Pancreas (tissue), 10 donors: ENCODE measurements at regions not wholly inside any gene's neighbourhood (a gene's known extent, or its start where the extent isn't known, plus 50 kb on each side); places are given as distances from the start of the nearest gene placed in this dataset.

Experiments used
- ATAC-seq, 4 donors: fragments of 200-7000 bp; cut with Tn5 transposase; one replicate each; pipeline versions ENCODE4 v1.8.0 to v1.9.1; 2020; ENCODE audit warnings: mild to moderate bottlenecking in 4 of 4, moderate library complexity in 4 of 4
- DNase-seq, 6 donors: peaks; one replicate each; pipeline ENCODE4 v3.0.0-alpha.2; 2020
- FAIRE-seq: peaks from 2 replicates; lab custom pipeline; 2012; peaks lifted over from hg19 to GRCh38; lab: Jason Lieb, UNC
- H3K27ac ChIP-seq, 4 donors: fragments of 200-600 bp; sonication (generic); 1 replicate in 3 of 4; 2 replicates in 1 of 4; pipeline versions ENCODE4 v1.5.0 to v1.8.0; 2020
- H3K27me3 ChIP-seq, 4 donors: fragments of 200-600 bp; one replicate each; pipeline ENCODE4 v1.8.0; 2021
- H3K36me3 ChIP-seq, 3 donors: fragments of 200-600 bp; sonication (generic) in 1 of 3; one replicate each; pipeline versions ENCODE4 v1.5.0 to v1.8.0; 2020 to 2021
- H3K4me1 ChIP-seq, 3 donors: fragments of 200-600 bp; one replicate each; pipeline ENCODE4 v1.8.0; 2021
- H3K4me3 ChIP-seq, 4 donors: fragments of 200-600 bp; sonication (generic) in 2 of 4; one replicate each; pipeline versions ENCODE4 v1.5.0 to v1.8.0; 2020 to 2021
- H3K9me3 ChIP-seq, 4 donors: fragments of 200-600 bp; one replicate each; pipeline ENCODE4 v1.8.0; 2021
- WGBS, 2 donors: extraction: QIAGEN DNeasy Blood & Tissue Kit; methylation state at CpG; one replicate each; pipeline ENCODE4 v1.1.7; 2013; 5-methylcytosine and 5-hydroxymethylcytosine counted together
- intact Hi-C, 3 donors: fragments of 100-400 bp; cut with DNase I; formaldehyde crosslinking; loops; one replicate each; pipeline versions ENCODE4 v1.11.1 to v1.14.2; 2022
- TF ChIP-seq, protein P1 (sequence below), 4 donors: fragments of 200-600 bp; sonication (generic) in 3 of 4; IDR thresholded peaks; one replicate each; pipeline versions ENCODE4 v1.5.0 to v1.8.0; 2021; ENCODE audit warnings: antibody characterized with exemption in 4 of 4
- donor health status: healthy with polysubstance abuse.
- donor health status: DM: no; HTN: no; CAD: no; lungs with moderate emphysema.
- donor health status: DM: no; HTN: no; CAD: no.
- donor health status: control.
- donor health status: control.
- donor health status: Bipolar disorder and iron deficiency.
- donor health status: DM: yes; HTN: yes; CAD: no.
- donor health status: DM: no; HTN: no; CAD: no.
- donor health status: DM: no; HTN: no; CAD: no.
- donor health status: DM: yes; HTN: yes; CAD: no.

DNA sequence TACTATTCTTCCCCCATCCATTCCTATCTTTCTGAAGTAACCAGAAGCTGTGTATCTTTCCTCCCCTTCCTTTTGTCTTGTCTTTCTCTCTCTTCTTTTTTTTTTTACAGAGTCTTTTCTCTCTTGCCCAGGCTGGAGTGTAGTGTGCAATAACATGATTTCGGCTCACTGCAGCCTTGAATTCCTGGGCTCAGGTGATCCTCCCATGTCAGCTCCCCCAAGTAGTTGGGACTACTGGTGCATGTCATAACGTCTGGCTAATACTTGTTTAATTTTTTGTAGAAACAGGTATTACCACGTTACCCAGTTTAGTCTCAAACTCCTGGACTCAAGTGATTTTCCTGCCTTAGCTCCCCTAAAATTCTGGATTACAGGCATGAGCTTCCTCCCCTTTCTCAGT, 86.5 kb downstream of the IGLL5 start:
- Histone ChIP-seq H3K27me3 (no peaks in the 10 kb centered on the region), H3K4me1 (no peaks in the 10 kb centered on the region), H3K36me3 (no peaks in the 10 kb centered on the region), H3K4me3 (no peak overlapping the region), H3K27ac (no peak overlapping the region), H3K9me3 (no peaks in the 10 kb centered on the region)
- TF ChIP-seq, protein P1, sequence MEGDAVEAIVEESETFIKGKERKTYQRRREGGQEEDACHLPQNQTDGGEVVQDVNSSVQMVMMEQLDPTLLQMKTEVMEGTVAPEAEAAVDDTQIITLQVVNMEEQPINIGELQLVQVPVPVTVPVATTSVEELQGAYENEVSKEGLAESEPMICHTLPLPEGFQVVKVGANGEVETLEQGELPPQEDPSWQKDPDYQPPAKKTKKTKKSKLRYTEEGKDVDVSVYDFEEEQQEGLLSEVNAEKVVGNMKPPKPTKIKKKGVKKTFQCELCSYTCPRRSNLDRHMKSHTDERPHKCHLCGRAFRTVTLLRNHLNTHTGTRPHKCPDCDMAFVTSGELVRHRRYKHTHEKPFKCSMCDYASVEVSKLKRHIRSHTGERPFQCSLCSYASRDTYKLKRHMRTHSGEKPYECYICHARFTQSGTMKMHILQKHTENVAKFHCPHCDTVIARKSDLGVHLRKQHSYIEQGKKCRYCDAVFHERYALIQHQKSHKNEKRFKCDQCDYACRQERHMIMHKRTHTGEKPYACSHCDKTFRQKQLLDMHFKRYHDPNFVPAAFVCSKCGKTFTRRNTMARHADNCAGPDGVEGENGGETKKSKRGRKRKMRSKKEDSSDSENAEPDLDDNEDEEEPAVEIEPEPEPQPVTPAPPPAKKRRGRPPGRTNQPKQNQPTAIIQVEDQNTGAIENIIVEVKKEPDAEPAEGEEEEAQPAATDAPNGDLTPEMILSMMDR (IDR thresholded peaks at IDR 0.05): no peak
- DNase-seq (no peak), FAIRE-seq (no peak), ATAC-seq (no peak)
- intact Hi-C loops: no loop called here
- 33 to 44% methylated on average over 3 of the region's 3 CpGs for WGBS, 2 donors

DNA sequence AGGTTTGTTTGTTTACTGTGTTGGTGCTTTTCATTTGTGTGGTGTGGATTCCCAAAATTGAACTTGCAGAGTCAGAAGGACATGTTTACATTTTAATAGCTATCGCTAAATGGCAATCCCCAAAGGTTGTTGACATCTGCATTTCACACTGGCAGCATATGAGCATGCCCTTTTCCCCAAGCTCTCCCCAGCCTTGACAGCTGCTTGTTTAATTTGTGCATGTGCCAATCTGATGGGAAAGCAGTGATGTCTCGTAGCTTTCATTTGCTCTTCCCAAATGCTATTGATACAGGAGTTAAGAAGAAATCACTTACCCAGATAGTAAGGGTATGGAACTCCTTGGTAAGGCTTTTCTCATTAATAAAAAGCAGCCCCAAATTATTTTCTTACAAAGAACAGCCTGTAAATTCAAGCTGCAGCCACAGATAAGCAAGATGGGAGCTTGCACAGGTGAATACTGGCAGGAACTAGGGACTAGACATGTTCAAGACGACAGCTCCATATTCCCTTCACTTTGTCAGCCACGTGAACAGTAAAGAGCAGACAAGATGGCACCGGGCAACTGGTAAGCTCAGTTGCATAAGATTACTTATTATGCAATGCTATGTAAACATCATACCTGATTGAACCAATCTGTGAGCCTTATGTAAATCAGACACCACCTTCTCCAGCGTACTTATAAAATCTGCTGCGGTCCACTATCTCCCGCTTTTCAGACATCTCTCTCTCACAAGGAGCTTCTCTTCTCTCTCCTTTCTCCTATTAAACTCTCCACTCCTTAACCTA, 87.4 kb downstream of the IGLL5 start:
- Histone ChIP-seq H3K36me3 (no peaks in the 10 kb centered on the region), H3K4me3 (no peak overlapping the region), H3K27ac (no peak overlapping the region), H3K27me3 (no peaks in the 10 kb centered on the region), H3K4me1 (no peaks in the 10 kb centered on the region), H3K9me3 (no peaks in the 10 kb centered on the region)
- FAIRE-seq (no peak), DNase-seq (no peak), ATAC-seq (no peak)
- TF ChIP-seq, protein P1 (IDR thresholded peaks at IDR 0.05): no peak
- 50 to 62% methylated on average over 8 of the region's 8 CpGs for WGBS, 2 donors
- intact Hi-C loops: no loop called here

GRCh38 chr22:22976033-22976922, 88.7 kb downstream of the IGLL5 start:
- intact Hi-C loops: no loop called here
- no peak for ATAC-seq
- TF ChIP-seq, protein P1 (IDR thresholded peaks at IDR 0.05): no peak
- no peak for DNase-seq
- no peaks in the 10 kb centered on the region for H3K9me3 ChIP-seq
- FAIRE-seq: no peak
- WGBS, 2 donors: 70 to 74% methylated on average over 9 of the region's 9 CpGs
- no peaks in the 10 kb centered on the region for H3K36me3 ChIP-seq
- H3K4me1 ChIP-seq: no peaks in the 10 kb centered on the region
- no peak overlapping the region for H3K27ac ChIP-seq
- no peak overlapping the region for H3K4me3 ChIP-seq
- no peaks in the 10 kb centered on the region for H3K27me3 ChIP-seq

DNA sequence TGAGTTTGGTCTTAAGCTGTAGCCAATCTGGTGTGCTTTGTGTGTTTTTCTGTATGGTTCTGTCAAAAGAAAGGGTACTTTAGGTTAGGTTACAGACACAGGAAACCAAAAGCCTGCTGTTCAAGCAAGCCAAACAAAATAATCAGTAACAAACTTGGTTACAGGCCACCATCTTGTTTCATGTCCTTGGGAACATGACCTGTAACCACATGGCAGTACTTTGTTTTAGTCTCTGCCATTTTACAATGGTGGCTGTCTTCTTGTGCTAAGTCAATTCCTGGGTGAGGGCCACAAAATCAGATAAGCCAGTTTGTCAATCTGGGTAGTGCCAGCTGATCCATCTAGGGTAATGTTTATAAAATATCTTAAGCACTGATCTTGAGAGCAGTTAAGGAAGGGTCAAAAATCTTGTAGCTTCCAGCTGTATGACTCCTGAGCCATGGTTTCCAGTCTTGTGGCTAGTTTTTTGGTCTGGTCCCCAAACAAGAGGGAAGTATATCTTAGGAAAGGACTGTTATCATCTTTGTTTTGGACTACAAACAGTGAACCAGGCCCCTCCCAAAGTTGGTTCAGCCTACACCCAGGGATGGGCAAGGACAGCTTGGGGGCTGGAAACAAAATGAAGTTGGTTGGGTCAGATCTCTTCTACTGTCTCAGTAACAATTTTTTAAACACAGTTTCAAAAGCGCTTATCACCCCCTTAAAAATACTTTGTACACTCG, 90.0 kb downstream of the IGLL5 start:
- no peak for FAIRE-seq
- no peaks in the 10 kb centered on the region for H3K36me3 ChIP-seq
- H3K4me3 ChIP-seq: no peak overlapping the region
- no peak for DNase-seq
- 44 to 74% methylated on average over 2 of the region's 2 CpGs for WGBS, 2 donors
- no peaks in the 10 kb centered on the region for H3K4me1 ChIP-seq
- intact Hi-C loops: no loop called here
- no peak for ATAC-seq
- TF ChIP-seq, protein P1 (IDR thresholded peaks at IDR 0.05): no peak
- no peaks in the 10 kb centered on the region for H3K27me3 ChIP-seq
- H3K27ac ChIP-seq: no peak overlapping the region
- no peaks in the 10 kb centered on the region for H3K9me3 ChIP-seq
